ENCODE measurements at regions not wholly inside any gene's neighbourhood (a gene's known extent, or its start where the extent isn't known, plus 50 kb on each side); places are given as distances from the start of the nearest gene placed in this dataset.

DNA sequence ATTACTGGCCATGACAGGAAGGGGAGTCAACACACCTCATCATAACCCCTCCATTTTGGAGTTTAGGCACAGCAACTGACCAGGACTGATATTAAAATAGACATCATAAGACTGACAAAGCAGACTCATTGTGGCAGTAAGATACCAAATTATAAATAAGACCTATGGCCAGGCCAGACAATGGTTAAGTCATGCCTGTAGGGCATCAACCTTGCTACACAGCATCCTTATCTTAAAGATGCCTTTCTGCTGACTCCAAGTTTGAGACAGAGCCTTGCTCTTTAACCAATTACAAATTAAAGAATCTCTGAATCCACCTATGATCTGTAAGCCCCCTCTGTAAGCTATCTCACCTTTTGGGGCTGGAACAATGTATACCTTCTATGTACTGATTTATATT lies 65.5 kb downstream of the VCX2 start:
- H3K4me1 ChIP-seq, result no peaks in the 10 kb centered on the region
- TF ChIP-seq, protein P1, sequence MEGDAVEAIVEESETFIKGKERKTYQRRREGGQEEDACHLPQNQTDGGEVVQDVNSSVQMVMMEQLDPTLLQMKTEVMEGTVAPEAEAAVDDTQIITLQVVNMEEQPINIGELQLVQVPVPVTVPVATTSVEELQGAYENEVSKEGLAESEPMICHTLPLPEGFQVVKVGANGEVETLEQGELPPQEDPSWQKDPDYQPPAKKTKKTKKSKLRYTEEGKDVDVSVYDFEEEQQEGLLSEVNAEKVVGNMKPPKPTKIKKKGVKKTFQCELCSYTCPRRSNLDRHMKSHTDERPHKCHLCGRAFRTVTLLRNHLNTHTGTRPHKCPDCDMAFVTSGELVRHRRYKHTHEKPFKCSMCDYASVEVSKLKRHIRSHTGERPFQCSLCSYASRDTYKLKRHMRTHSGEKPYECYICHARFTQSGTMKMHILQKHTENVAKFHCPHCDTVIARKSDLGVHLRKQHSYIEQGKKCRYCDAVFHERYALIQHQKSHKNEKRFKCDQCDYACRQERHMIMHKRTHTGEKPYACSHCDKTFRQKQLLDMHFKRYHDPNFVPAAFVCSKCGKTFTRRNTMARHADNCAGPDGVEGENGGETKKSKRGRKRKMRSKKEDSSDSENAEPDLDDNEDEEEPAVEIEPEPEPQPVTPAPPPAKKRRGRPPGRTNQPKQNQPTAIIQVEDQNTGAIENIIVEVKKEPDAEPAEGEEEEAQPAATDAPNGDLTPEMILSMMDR (IDR thresholded peaks at IDR 0.05), result no peak
- TF ChIP-seq EP300 (IDR thresholded peaks at IDR 0.05) (no peak), POLR2AphosphoS5 (IDR thresholded peaks at IDR 0.05) (no peak), POLR2A (IDR thresholded peaks at IDR 0.05) (no peak)
- no peaks in the 10 kb centered on the region for H3K27me3 ChIP-seq
- H3K4me3 ChIP-seq, result no peak overlapping the region
- H3K27ac ChIP-seq, result no peak overlapping the region
- H3K36me3 ChIP-seq, result no peaks in the 10 kb centered on the region
- no peak for DNase-seq (ENCODE audit: low spot score in 2 of 2)
- no peaks in the 10 kb centered on the region for H3K9me3 ChIP-seq

DNA sequence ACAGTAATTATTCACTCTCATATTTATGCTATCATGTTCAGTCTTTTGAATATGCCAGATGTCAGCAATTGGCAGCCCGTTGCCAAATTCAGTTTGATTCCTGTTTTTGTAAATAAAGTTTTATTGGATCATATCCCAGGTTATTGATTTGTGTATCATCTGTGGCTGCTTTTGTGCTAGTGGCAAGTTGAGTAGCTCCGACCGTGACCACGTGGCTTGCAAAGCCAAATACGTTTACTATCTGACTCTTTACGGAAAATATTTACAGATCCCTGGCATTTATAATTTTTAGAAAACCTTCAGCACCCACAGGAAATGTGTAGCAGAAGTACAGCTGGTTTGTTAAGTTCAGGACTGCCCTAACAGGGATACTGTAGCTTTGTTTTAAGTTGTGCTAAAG lies 67.4 kb downstream of the VCX2 start:
- WGBS, result 84% methylated on average over 6 of the region's 6 CpGs
- DNase-seq (ENCODE audit: low spot score in 2 of 2), result no peak
- Histone ChIP-seq H3K4me1 (no peaks in the 10 kb centered on the region), H3K9me3 (no peaks in the 10 kb centered on the region), H3K27ac (no peak overlapping the region), H3K36me3 (no peaks in the 10 kb centered on the region), H3K4me3 (no peak overlapping the region), H3K27me3 (no peaks in the 10 kb centered on the region)
- TF ChIP-seq EP300 (IDR thresholded peaks at IDR 0.05) (no peak), POLR2A (IDR thresholded peaks at IDR 0.05) (no peak), POLR2AphosphoS5 (IDR thresholded peaks at IDR 0.05) (no peak)
- TF ChIP-seq, protein P1 (IDR thresholded peaks at IDR 0.05), result no peak

DNA sequence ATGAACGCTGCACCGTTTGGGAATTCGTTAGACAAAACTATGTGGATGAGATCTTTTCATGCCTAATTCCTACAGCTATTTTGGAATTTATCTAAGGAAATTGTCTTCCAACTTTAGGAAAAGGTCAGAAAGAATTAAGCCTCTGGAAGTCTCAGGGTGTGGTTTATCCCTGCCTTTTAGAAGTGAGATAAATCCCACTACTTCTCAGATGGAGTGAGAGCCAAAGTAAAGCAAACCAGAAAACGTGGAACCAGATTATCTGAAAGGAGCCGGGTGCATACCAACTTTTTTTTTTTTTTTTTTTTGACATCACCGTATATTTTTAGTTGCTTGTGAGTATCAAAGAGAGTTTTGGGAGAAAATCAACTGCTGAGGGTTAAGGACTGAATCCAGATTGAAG lies 79.6 kb downstream of the VCX2 start:
- Histone ChIP-seq H3K9me3 (no peaks in the 10 kb centered on the region), H3K4me1 (no peaks in the 10 kb centered on the region), H3K27me3 (no peaks in the 10 kb centered on the region), H3K27ac (no peak overlapping the region), H3K36me3 (no peaks in the 10 kb centered on the region), H3K4me3 (no peak overlapping the region)
- WGBS, result 66% methylated on average over 6 of the region's 6 CpGs
- TF ChIP-seq POLR2AphosphoS5 (IDR thresholded peaks at IDR 0.05), result no peak
- TF ChIP-seq POLR2A (IDR thresholded peaks at IDR 0.05), result no peak
- TF ChIP-seq, protein P1 (IDR thresholded peaks at IDR 0.05), result no peak
- no peak for TF ChIP-seq EP300 (IDR thresholded peaks at IDR 0.05)
- DNase-seq (ENCODE audit: low spot score in 2 of 2), result no peak

DNA sequence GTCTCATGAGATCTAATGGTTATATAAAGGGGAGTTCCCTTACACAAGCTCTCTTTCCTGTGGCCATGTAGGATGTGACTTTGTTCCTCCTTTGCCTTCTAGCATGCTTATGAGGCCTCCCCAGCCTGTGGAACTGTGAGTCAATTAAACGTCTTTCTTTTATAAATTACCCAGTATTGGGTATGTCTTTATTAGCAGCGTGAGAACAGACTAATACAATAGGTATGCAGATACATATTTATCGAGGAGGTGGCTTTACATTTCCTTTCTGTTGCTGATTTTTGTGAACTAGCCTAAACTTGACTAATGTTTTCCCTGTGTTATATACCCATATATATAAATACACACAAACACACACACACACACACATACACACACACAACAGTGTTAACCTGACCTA lies 80.2 kb downstream of the VCX2 start:
- H3K9me3 ChIP-seq, result no peaks in the 10 kb centered on the region
- 64% methylated on average over 3 of the region's 3 CpGs for WGBS
- no peaks in the 10 kb centered on the region for H3K36me3 ChIP-seq
- H3K4me3 ChIP-seq, result no peak overlapping the region
- no peaks in the 10 kb centered on the region for H3K4me1 ChIP-seq
- H3K27me3 ChIP-seq, result no peaks in the 10 kb centered on the region
- no peak for DNase-seq (ENCODE audit: low spot score in 2 of 2)
- no peak for TF ChIP-seq POLR2A (IDR thresholded peaks at IDR 0.05)
- TF ChIP-seq, protein P1 (IDR thresholded peaks at IDR 0.05), result no peak
- TF ChIP-seq EP300 (IDR thresholded peaks at IDR 0.05), result no peak
- H3K27ac ChIP-seq, result no peak overlapping the region

DNA sequence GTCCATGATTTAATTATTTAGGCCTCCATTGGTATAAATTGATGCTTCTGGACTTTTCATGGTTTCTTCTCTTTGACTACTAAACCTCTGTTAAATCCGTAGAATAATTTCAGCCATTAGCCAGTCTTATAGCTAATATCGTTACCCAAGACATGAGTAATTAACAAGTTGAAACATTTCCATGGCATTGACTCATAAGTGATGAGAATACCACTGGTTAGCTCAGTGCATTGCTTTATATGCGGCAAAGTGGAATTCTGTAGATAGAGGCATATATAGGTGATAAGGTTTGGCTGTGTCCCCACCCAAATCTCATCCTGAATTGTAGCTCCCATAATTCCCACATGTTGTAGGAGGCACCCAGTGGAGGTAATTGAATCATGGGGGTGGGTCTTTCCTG lies 80.6 kb downstream of the VCX2 start:
- TF ChIP-seq, protein P1 (IDR thresholded peaks at IDR 0.05), result no peak
- TF ChIP-seq POLR2A (IDR thresholded peaks at IDR 0.05), result no peak
- TF ChIP-seq POLR2AphosphoS5 (IDR thresholded peaks at IDR 0.05), result no peak
- TF ChIP-seq EP300 (IDR thresholded peaks at IDR 0.05), result no peak
- H3K4me1 ChIP-seq, result no peaks in the 10 kb centered on the region
- WGBS, result 83% methylated on average over 3 of the region's 3 CpGs
- no peak for DNase-seq (ENCODE audit: low spot score in 2 of 2)
- no peaks in the 10 kb centered on the region for H3K9me3 ChIP-seq
- no peaks in the 10 kb centered on the region for H3K36me3 ChIP-seq
- H3K4me3 ChIP-seq, result no peak overlapping the region
- H3K27ac ChIP-seq, result no peak overlapping the region
- no peaks in the 10 kb centered on the region for H3K27me3 ChIP-seq

All from suprapubic skin (tissue), 4 donors.